Psoas muscle (tissue), 7 donors: ENCODE measurements at regions not wholly inside any gene's neighbourhood (a gene's known extent, or its start where the extent isn't known, plus 50 kb on each side); places are given as distances from the start of the nearest gene placed in this dataset.

ENCODE experiments used
- ATAC-seq, 4 donors: fragments of 200-7000 bp; cut with Tn5 transposase; one replicate each; pipeline ENCODE4 v1.9.1; 2020; ENCODE audit warnings: moderate library complexity in 3 of 4, mild to moderate bottlenecking in 2 of 4
- DNase-seq, 2 donors: peaks; one replicate each; pipeline ENCODE4 v3.0.0-alpha.2; 2020
- H3K27ac ChIP-seq: fragments of 200-600 bp; one replicate; pipeline ENCODE4 v1.8.0; 2022
- H3K27me3 ChIP-seq, 3 donors: fragments of 200-600 bp in 1 of 3; one replicate each; pipeline versions ENCODE4 v1.6.1 to v1.8.0; 2013 to 2022; ENCODE audit warnings: low read length in 2 of 3, mild to moderate bottlenecking in 2 of 3, moderate library complexity in 1 of 3; ENCODE audit not compliant: insufficient read depth in 3 of 3
- H3K36me3 ChIP-seq, 2 donors: fragments of 200-600 bp in 1 of 2; one replicate each; pipeline versions ENCODE4 v1.6.1 to v1.8.0; 2013 to 2022; ENCODE audit warnings: low read depth in 1 of 2, mild to moderate bottlenecking in 1 of 2, moderate library complexity in 1 of 2; ENCODE audit not compliant: insufficient read depth in 1 of 2
- H3K4me1 ChIP-seq: fragments of 200-600 bp; one replicate; pipeline ENCODE4 v1.8.0; 2022
- H3K4me3 ChIP-seq: fragments of 200-600 bp; one replicate; pipeline ENCODE4 v1.8.0; 2022; ENCODE audit warnings: mild to moderate bottlenecking
- H3K9me3 ChIP-seq: fragments of 200-600 bp; one replicate; pipeline ENCODE4 v1.8.0; 2022
- CTCF ChIP-seq: fragments of 200-600 bp; IDR thresholded peaks from one replicate; pipeline ENCODE4 v1.8.0; 2022; ENCODE audit warnings: antibody characterized with exemption
- WGBS, 3 donors: extraction: QIAGEN DNeasy Blood & Tissue Kit; methylation state at CpG; one replicate each; pipeline versions ENCODE4 v1.1.6 to v1.1.7; 2013; 5-methylcytosine and 5-hydroxymethylcytosine counted together
- intact Hi-C, 2 donors: fragments of 100-400 bp; cut with DNase I; formaldehyde crosslinking; loops; one replicate each; pipeline versions ENCODE4 v1.11.0 to v1.14.2; 2022
- donor health status: healthy with polysubstance abuse.
- donor health status: DM: no; HTN: no; CAD: no; lungs with moderate emphysema.
- donor health status: Bipolar disorder and iron deficiency.
- donor health status: healthy.
- donor health status: DM: yes; HTN: yes; CAD: no.
- donor health status: DM: no; HTN: no; CAD: no.
- donor health status: DM: yes; HTN: yes; CAD: no.

- H3K36me3 ChIP-seq = no peaks in the 10 kb centered on the region
- H3K4me3 ChIP-seq = no peak overlapping the region
- no peak for DNase-seq
- peaks cover 5% of the 10 kb centered on the region for H3K9me3 ChIP-seq
- ATAC-seq = no peak
- 71 to 82% (median 75%) methylated on average over 7 of the region's 7 CpGs for WGBS, 3 donors
- H3K27me3 ChIP-seq = no peaks in the 10 kb centered on the region
- intact Hi-C loops = no loop called here
- H3K4me1 ChIP-seq = no peaks in the 10 kb centered on the region
- no peak for TF ChIP-seq CTCF
- H3K27ac ChIP-seq = no peak overlapping the region
Measured at GRCh38 chr10:130395248-130395936, 259.2 kb downstream of the GLRX3 start.

GRCh38 chr10:130396044-130396443 is 259.9 kb downstream of the GLRX3 start:
- no peaks in the 10 kb centered on the region for H3K27me3 ChIP-seq
- ATAC-seq (no peak), DNase-seq (no peak)
- no peaks in the 10 kb centered on the region for H3K36me3 ChIP-seq
- 90 to 92% (median 90%) methylated on average over 5 of the region's 5 CpGs for WGBS, 3 donors
- peaks cover 5% of the 10 kb centered on the region for H3K9me3 ChIP-seq
- TF ChIP-seq CTCF = no peak
- H3K27ac ChIP-seq = no peak overlapping the region
- intact Hi-C loops = no loop called here
- H3K4me1 ChIP-seq = no peaks in the 10 kb centered on the region
- H3K4me3 ChIP-seq = no peak overlapping the region

GRCh38 chr10:130398090-130398994 is 262.2 kb downstream of the GLRX3 start:
- Histone ChIP-seq H3K4me1 (no peaks in the 10 kb centered on the region), H3K27ac (no peak overlapping the region), H3K9me3 (peaks cover 5% of the 10 kb centered on the region), H3K4me3 (no peak overlapping the region), H3K27me3 (no peaks in the 10 kb centered on the region), H3K36me3 (no peaks in the 10 kb centered on the region)
- 85 to 88% (median 88%) methylated on average over 15 of the region's 15 CpGs for WGBS, 3 donors
- intact Hi-C loops = no loop called here
- ATAC-seq (no peak), DNase-seq (no peak)
- no peak for TF ChIP-seq CTCF

GRCh38 chr10:130399425-130399950 is 263.3 kb downstream of the GLRX3 start:
- ATAC-seq (no peak), DNase-seq (no peak)
- H3K9me3 ChIP-seq = peaks cover 5% of the 10 kb centered on the region
- no peak for TF ChIP-seq CTCF
- H3K4me3 ChIP-seq = no peak overlapping the region
- 50 to 74% (median 71%) methylated on average over 10 of the region's 10 CpGs for WGBS, 3 donors
- no peak overlapping the region for H3K27ac ChIP-seq
- H3K36me3 ChIP-seq = no peaks in the 10 kb centered on the region
- H3K27me3 ChIP-seq = no peaks in the 10 kb centered on the region
- no peaks in the 10 kb centered on the region for H3K4me1 ChIP-seq
- intact Hi-C loops = no loop called here
